HepG2 (cell line): ENCODE measurements at regions not wholly inside any gene's neighbourhood (a gene's known extent, or its start where the extent isn't known, plus 50 kb on each side); places are given as distances from the start of the nearest gene placed in this dataset.

Source experiments
- CHD4 ChIP-seq: fragments of 200-600 bp; sonication (generic); IDR thresholded peaks from 2 replicates; pipeline ENCODE4 v1.7.0; 2017; ENCODE audit warnings: mild to moderate bottlenecking, low read length, borderline replicate concordance
- CTCF ChIP-seq: sonication (generic); formaldehyde crosslinking; IDR thresholded peaks from 2 replicates; pipeline ENCODE4 v1.5.0; 2020; ENCODE audit warnings: mild to moderate bottlenecking, missing genetic modification reagents, moderate library complexity
- FUBP1 ChIP-seq: sonication (generic); formaldehyde crosslinking; IDR thresholded peaks from 2 replicates; pipeline ENCODE4 v1.5.1; 2020; ENCODE audit warnings: missing genetic modification reagents, mild to moderate bottlenecking, borderline replicate concordance
- GABPA ChIP-seq, 2 experiments: IDR thresholded peaks; 2 replicates each; pipeline ENCODE4 v1.6.1; 2011 to 2016; ENCODE audit warnings: low read depth in 2 of 2, low read length in 1 of 2, missing biosample characterization in 1 of 2, missing genetic modification characterization in 1 of 2
- KLF9 ChIP-seq: IDR thresholded peaks from 2 replicates; pipeline ENCODE4 v1.6.1; 2016; ENCODE audit warnings: low read depth
- MYC ChIP-seq: sonication (generic); formaldehyde crosslinking; IDR thresholded peaks from 2 replicates; pipeline ENCODE4 v1.9.0; 2021; ENCODE audit warnings: missing genetic modification reagents, borderline replicate concordance
- POLR2G ChIP-seq: fragments of 200-400 bp; formaldehyde crosslinking; IDR thresholded peaks from 2 replicates; pipeline ENCODE4 v1.6.1; 2018; ENCODE audit warnings: mild to moderate bottlenecking, low read depth, low read length, moderate library complexity
- TF ChIP-seq, protein P1 (sequence below): IDR thresholded peaks from 2 replicates; pipeline ENCODE4 v1.6.1; 2016; ENCODE audit warnings: missing compliant biosample characterization, missing genetic modification reagents, borderline replicate concordance

DNA sequence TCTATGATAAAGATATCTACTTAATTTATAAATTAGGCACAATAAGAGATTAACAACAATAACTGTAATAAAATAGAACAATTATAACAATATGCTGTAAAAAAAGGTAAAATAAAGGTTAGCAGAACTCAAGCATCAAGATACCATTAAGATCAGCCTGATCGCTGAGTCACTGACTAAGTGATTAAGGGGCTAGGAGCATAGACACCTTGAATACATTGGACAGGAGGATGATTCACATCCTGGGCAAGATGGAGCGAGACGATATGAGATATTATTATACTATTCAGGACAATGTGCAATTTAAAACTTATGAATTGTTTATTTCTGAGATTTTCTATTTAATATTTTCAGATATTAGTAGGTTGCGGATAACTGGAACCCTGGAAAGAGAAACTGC, 1277.8 kb upstream of the ZEB2 start:
- TF ChIP-seq MYC (CRISPR knock-in tag) (no peak), CTCF (CRISPR knock-in tag) (no peak), CHD4 (no peak), KLF9 (CRISPR knock-in tag) (no peak), POLR2G (no peak), GABPA (IDR thresholded peaks at IDR 0.05; ENCODE audit: low read depth, low read length) (no peak), GABPA (CRISPR knock-in tag; IDR thresholded peaks at IDR 0.05; ENCODE audit: low read depth) (no peak), FUBP1 (CRISPR knock-in tag) (no peak)
- TF ChIP-seq, protein P1, sequence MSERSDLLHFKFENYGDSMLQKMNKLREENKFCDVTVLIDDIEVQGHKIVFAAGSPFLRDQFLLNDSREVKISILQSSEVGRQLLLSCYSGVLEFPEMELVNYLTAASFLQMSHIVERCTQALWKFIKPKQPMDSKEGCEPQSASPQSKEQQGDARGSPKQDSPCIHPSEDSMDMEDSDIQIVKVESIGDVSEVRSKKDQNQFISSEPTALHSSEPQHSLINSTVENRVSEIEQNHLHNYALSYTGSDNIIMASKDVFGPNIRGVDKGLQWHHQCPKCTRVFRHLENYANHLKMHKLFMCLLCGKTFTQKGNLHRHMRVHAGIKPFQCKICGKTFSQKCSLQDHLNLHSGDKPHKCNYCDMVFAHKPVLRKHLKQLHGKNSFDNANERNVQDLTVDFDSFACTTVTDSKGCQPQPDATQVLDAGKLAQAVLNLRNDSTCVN = no peak
